ENCODE measurements at regions not wholly inside any gene's neighbourhood (a gene's known extent, or its start where the extent isn't known, plus 50 kb on each side); places are given as distances from the start of the nearest gene placed in this dataset.

GRCh38 chr21:25412100-25412499 lies 195.2 kb downstream of the MRPL39 start:
- no peak for TF ChIP-seq EZH2 (IDR thresholded peaks at IDR 0.05; ENCODE audit: insufficient read depth, poor library complexity, severe bottlenecking)
- TF ChIP-seq EZH2phosphoT487 (IDR thresholded peaks at IDR 0.05; ENCODE audit: insufficient read depth, low read depth): no peak

All from GM23248 (cell line).